HL-60 (cell line): ENCODE measurements at regions not wholly inside any gene's neighbourhood (a gene's known extent, or its start where the extent isn't known, plus 50 kb on each side); places are given as distances from the start of the nearest gene placed in this dataset.
"Not testable (repeated sequence)": the region's sequence is repeated elsewhere in the genome, so short reads cannot be mapped to it uniquely, and the experiment has no call there.

Experiments
- DNase-seq, 2 experiments: peaks; one replicate each; pipeline ENCODE4 v3.0.0-alpha.2; 2010 to 2020; ENCODE audit warnings: low read depth in 1 of 2, low spot score in 1 of 2
- H3K27ac ChIP-seq: fragments of 250-450 bp; sonication (Bioruptor Pico); replicated peaks from 2 replicates; pipeline ENCODE4 v1.5.1; 2020; ENCODE audit warnings: mild to moderate bottlenecking, moderate library complexity
- H3K27me3 ChIP-seq: fragments of 250-450 bp; sonication (Bioruptor Pico); 2 replicates; pipeline ENCODE4 v1.5.1; 2021; ENCODE audit warnings: mild to moderate bottlenecking, moderate library complexity; ENCODE audit not compliant: insufficient read depth, poor library complexity, severe bottlenecking
- H3K4me3 ChIP-seq: replicated peaks from 2 replicates; pipeline ENCODE4 v1.5.1; 2011; ENCODE audit warnings: mild to moderate bottlenecking, control low read depth, low read length; ENCODE audit not compliant: insufficient read depth
- GABPA ChIP-seq: IDR thresholded peaks from 2 replicates; pipeline ENCODE4 v1.6.1; 2012; ENCODE audit warnings: low read depth
- POLR2AphosphoS5 ChIP-seq: IDR thresholded peaks from 2 replicates; pipeline ENCODE4 v1.6.1; 2012; ENCODE audit warnings: low read depth
- SPI1 ChIP-seq: IDR thresholded peaks from 2 replicates; pipeline ENCODE4 v1.6.1; 2012; ENCODE audit warnings: low read depth, mild to moderate bottlenecking, borderline replicate concordance
- TF ChIP-seq, protein P1 (sequence below): IDR thresholded peaks from one replicate; pipeline ENCODE4 v1.5.1; 2011; ENCODE audit warnings: low read length, control low read depth, inconsistent platforms; ENCODE audit not compliant: insufficient read depth
- TF ChIP-seq, protein P2 (sequence below): IDR thresholded peaks from 2 replicates; pipeline ENCODE4 v1.6.1; 2012; ENCODE audit warnings: low read depth; ENCODE audit not compliant: insufficient replicate concordance

DNA sequence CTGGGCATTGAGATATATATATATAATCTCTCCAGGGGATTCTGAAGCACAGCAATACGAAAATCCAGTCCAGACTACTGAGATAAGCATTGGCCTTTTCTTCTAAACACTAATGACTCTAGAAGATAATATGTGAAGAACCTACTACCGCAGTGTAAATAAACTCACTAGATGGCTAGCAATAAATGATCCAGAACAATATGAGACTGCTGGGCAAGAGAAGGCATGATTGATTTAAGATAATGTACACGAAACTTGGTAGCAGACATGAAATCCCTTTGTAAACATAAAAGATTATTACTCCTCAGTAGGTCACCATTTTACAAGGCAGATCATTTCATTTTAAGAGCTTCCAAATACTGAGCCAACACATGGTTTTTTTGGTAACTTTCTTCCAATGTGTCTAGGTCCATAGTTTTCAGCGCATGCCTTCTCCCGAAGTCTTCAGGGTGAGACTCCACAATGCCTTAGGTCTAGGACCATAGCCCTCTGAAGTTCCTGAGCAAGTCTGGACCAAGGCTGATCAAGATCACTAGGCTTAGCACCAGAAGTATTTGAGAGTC, 193.2 kb downstream of the LRRN1 start:
- TF ChIP-seq GABPA: no peak
- TF ChIP-seq, protein P1, sequence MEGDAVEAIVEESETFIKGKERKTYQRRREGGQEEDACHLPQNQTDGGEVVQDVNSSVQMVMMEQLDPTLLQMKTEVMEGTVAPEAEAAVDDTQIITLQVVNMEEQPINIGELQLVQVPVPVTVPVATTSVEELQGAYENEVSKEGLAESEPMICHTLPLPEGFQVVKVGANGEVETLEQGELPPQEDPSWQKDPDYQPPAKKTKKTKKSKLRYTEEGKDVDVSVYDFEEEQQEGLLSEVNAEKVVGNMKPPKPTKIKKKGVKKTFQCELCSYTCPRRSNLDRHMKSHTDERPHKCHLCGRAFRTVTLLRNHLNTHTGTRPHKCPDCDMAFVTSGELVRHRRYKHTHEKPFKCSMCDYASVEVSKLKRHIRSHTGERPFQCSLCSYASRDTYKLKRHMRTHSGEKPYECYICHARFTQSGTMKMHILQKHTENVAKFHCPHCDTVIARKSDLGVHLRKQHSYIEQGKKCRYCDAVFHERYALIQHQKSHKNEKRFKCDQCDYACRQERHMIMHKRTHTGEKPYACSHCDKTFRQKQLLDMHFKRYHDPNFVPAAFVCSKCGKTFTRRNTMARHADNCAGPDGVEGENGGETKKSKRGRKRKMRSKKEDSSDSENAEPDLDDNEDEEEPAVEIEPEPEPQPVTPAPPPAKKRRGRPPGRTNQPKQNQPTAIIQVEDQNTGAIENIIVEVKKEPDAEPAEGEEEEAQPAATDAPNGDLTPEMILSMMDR: no peak
- TF ChIP-seq, protein P2, sequence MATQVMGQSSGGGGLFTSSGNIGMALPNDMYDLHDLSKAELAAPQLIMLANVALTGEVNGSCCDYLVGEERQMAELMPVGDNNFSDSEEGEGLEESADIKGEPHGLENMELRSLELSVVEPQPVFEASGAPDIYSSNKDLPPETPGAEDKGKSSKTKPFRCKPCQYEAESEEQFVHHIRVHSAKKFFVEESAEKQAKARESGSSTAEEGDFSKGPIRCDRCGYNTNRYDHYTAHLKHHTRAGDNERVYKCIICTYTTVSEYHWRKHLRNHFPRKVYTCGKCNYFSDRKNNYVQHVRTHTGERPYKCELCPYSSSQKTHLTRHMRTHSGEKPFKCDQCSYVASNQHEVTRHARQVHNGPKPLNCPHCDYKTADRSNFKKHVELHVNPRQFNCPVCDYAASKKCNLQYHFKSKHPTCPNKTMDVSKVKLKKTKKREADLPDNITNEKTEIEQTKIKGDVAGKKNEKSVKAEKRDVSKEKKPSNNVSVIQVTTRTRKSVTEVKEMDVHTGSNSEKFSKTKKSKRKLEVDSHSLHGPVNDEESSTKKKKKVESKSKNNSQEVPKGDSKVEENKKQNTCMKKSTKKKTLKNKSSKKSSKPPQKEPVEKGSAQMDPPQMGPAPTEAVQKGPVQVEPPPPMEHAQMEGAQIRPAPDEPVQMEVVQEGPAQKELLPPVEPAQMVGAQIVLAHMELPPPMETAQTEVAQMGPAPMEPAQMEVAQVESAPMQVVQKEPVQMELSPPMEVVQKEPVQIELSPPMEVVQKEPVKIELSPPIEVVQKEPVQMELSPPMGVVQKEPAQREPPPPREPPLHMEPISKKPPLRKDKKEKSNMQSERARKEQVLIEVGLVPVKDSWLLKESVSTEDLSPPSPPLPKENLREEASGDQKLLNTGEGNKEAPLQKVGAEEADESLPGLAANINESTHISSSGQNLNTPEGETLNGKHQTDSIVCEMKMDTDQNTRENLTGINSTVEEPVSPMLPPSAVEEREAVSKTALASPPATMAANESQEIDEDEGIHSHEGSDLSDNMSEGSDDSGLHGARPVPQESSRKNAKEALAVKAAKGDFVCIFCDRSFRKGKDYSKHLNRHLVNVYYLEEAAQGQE: no peak
- TF ChIP-seq SPI1: no peak
- no peak for TF ChIP-seq POLR2AphosphoS5
- DNase-seq: no peak
- H3K27me3 ChIP-seq: no peaks in the 10 kb centered on the region
- no peak overlapping the region for H3K4me3 ChIP-seq
- H3K27ac ChIP-seq: no peak overlapping the region

DNA sequence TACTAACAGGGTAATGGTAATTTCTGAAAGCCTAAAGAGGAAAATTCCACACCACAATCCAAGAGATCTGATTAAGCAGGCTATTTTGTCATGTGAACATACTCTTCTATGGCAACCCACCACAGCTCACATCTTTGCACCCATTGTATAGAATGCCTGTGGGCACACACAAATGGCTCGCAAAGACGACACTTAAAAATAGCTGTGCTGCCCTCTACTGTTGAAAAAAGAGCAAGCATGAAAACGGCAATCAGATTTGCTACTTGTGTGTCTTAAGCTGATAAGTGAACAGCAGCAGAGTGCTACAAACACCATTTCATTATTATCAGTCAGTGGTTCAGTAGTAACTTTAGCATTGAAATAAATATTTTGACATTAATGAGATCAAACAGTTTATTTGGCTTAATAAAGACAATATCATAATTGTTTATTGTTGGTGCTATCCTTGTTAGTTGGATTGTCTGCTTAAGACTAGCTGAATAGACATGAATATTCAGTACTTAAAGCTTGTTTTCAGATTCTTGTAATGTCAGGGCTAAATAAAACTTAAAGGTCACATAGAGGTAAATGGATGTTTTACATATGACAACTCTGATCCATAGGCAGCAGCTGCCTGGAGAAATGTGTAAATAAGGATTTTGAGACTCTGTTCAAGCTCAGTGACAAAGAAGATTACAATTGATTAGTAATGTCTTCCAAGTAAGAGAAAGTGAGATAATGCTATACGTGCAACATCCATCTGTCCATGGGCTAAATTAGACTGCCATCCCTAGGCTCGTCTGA, 199.1 kb downstream of the LRRN1 start:
- no peak overlapping the region for H3K4me3 ChIP-seq

DNA sequence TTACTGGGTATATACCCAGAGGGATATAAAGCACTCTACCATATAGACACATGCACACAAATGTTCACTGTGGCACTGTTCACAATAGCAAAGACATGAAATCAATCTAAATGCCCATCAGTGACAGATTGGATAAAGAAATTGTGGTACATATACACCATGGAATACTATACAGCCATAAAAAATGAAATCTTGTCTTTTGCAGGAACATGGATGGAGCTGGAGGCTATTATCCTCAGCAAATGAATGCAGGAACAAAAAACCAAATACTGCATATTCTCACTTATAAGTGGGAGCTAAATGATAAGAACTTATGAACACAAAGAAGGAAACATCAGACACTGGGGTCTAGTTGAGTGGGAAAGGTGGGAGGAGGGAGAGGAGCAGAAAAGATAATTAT, 200.1 kb downstream of the LRRN1 start:
- H3K27ac ChIP-seq, H3K4me3 ChIP-seq, DNase-seq, H3K27me3 ChIP-seq: not testable (repeated sequence)

More for the DNA sequence above, 199.1 kb downstream of the LRRN1 start:
- Histone ChIP-seq H3K27me3 (no peaks in the 10 kb centered on the region), H3K27ac (no peak overlapping the region)
- TF ChIP-seq, protein P1: peak; percentile 63
- TF ChIP-seq, protein P2: no peak
- DNase-seq: peak; percentile 15 to 56

DNA sequence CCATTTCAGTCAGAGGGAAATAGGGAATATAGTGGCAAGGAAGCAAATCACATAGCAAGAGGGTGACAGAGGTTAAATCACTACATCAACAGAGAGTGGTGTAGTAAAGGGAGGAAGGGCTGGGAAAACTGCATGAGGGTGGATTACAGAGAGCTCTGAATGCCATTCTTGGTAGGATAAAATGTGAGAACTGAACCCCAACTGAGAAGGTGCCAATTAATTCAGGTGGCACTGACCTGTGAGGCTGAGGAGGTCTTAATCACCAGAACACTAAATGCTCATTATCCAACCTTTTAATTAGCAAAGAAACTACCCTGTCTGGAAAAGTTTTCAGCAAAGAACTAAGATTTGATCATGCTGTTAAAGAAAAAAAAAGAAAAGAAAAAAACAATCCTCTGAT, 202.7 kb downstream of the LRRN1 start:
- no peak for DNase-seq
- no peaks in the 10 kb centered on the region for H3K27me3 ChIP-seq
- TF ChIP-seq GABPA: no peak
- TF ChIP-seq, protein P2: no peak
- TF ChIP-seq, protein P1: no peak
- no peak for TF ChIP-seq POLR2AphosphoS5
- no peak for TF ChIP-seq SPI1
- no peak overlapping the region for H3K27ac ChIP-seq
- H3K4me3 ChIP-seq: no peak overlapping the region
